ENCODE measurements at regions not wholly inside any gene's neighbourhood (a gene's known extent, or its start where the extent isn't known, plus 50 kb on each side); places are given as distances from the start of the nearest gene placed in this dataset.

GRCh38 chr12:46610754-46611153 is 215.0 kb downstream of the SLC38A4 start:
- Histone ChIP-seq H3K27ac (ENCODE audit: low read depth in 1 of 2, low read length in 2 of 2) (no peak overlapping the region), H3K9ac (ENCODE audit: insufficient read depth, low read length, poor library complexity, severe bottlenecking) (no peak overlapping the region), H3K79me2 (ENCODE audit: insufficient read depth, low read length) (no peaks in the 10 kb centered on the region), H3K4me2 (replicated peaks; ENCODE audit: extremely low read depth, low read length, poor library complexity, severe bottlenecking) (no peak overlapping the region), H4K20me1 (ENCODE audit: insufficient read depth, low read length) (no peaks in the 10 kb centered on the region), H3K4me1 (ENCODE audit: control insufficient read depth in 1 of 2, insufficient read depth in 2 of 2, low read length in 2 of 2) (no peaks in the 10 kb centered on the region), H3K27me3 (ENCODE audit: control insufficient read depth in 2 of 2, insufficient read depth in 2 of 2, low read length in 2 of 2) (no peaks in the 10 kb centered on the region), H3K4me3 (replicated peaks in 1 of 3; ENCODE audit: low read depth in 2 of 3, low read length in 3 of 3) (no peak overlapping the region), H2AFZ (ENCODE audit: insufficient read depth, low read depth, low read length, poor library complexity, severe bottlenecking) (no peak overlapping the region), H3K9me3 (replicated peaks in 1 of 2; ENCODE audit: control insufficient read depth in 1 of 2, insufficient read depth in 1 of 2, low read length in 2 of 2) (peaks cover 0 to 4% of the 10 kb centered on the region in 2 donors), H3K36me3 (replicated peaks in 1 of 2; ENCODE audit: control insufficient read depth in 1 of 2, insufficient read depth in 2 of 2, low read length in 2 of 2) (no peaks in the 10 kb centered on the region)
- H3K36me3 Mint-ChIP-seq: peaks cover 0 to 2% of the 10 kb centered on the region in 2 donors
- no peak for DNase-seq
- H3K9me3 Mint-ChIP-seq: peaks cover 3 to 23% (median 12%) of the 10 kb centered on the region in 7 donors
- H3K27ac Mint-ChIP-seq: no peak overlapping the region
- intact Hi-C loops (cut with micrococcal nuclease): no loop called here
- no peak for TF ChIP-seq CTCF (IDR thresholded peaks at IDR 0.05)
- no peaks in the 10 kb centered on the region for H3K27me3 Mint-ChIP-seq (ENCODE audit: low read depth in 3 of 3)
- H3K4me3 Mint-ChIP-seq: no peak overlapping the region
- WGBS (ENCODE audit: insufficient coverage): no CpG with 5 or more reads among the region's 3 CpGs
- peaks cover 2% of the 10 kb centered on the region for H3K4me1 Mint-ChIP-seq

- DNase-seq: no peak
- intact Hi-C loops (cut with micrococcal nuclease): no loop called here
- peaks cover 2% of the 10 kb centered on the region for H3K4me1 Mint-ChIP-seq
- Histone ChIP-seq H3K36me3 (replicated peaks in 1 of 2; ENCODE audit: control insufficient read depth in 1 of 2, insufficient read depth in 2 of 2, low read length in 2 of 2) (no peaks in the 10 kb centered on the region), H3K9ac (ENCODE audit: insufficient read depth, low read length, poor library complexity, severe bottlenecking) (no peak overlapping the region), H3K27ac (ENCODE audit: low read depth in 1 of 2, low read length in 2 of 2) (no peak overlapping the region), H3K9me3 (replicated peaks in 1 of 2; ENCODE audit: control insufficient read depth in 1 of 2, insufficient read depth in 1 of 2, low read length in 2 of 2) (peaks cover 0 to 4% of the 10 kb centered on the region in 2 donors), H3K4me1 (ENCODE audit: control insufficient read depth in 1 of 2, insufficient read depth in 2 of 2, low read length in 2 of 2) (no peaks in the 10 kb centered on the region), H4K20me1 (ENCODE audit: insufficient read depth, low read length) (no peaks in the 10 kb centered on the region), H3K4me2 (replicated peaks; ENCODE audit: extremely low read depth, low read length, poor library complexity, severe bottlenecking) (no peak overlapping the region), H3K4me3 (replicated peaks in 1 of 3; ENCODE audit: low read depth in 2 of 3, low read length in 3 of 3) (no peak overlapping the region), H2AFZ (ENCODE audit: insufficient read depth, low read depth, low read length, poor library complexity, severe bottlenecking) (no peak overlapping the region), H3K27me3 (ENCODE audit: control insufficient read depth in 2 of 2, insufficient read depth in 2 of 2, low read length in 2 of 2) (no peaks in the 10 kb centered on the region), H3K79me2 (ENCODE audit: insufficient read depth, low read length) (no peaks in the 10 kb centered on the region)
- peaks cover 0 to under 1% of the 10 kb centered on the region in 2 donors for H3K36me3 Mint-ChIP-seq
- H3K27me3 Mint-ChIP-seq (ENCODE audit: low read depth in 3 of 3): no peaks in the 10 kb centered on the region
- WGBS (ENCODE audit: insufficient coverage): no CpG with 5 or more reads among the region's 2 CpGs
- H3K9me3 Mint-ChIP-seq: peaks cover 3 to 22% (median 10%) of the 10 kb centered on the region in 7 donors
- no peak for TF ChIP-seq CTCF (IDR thresholded peaks at IDR 0.05)
- H3K4me3 Mint-ChIP-seq: no peak overlapping the region
- H3K27ac Mint-ChIP-seq: no peak overlapping the region
These were observed 216.1 kb downstream of the SLC38A4 start for GRCh38 chr12:46609674-46610073.

Data from CD14-positive monocyte (primary cell).